ENCODE measurements at regions not wholly inside any gene's neighbourhood (a gene's known extent, or its start where the extent isn't known, plus 50 kb on each side); places are given as distances from the start of the nearest gene placed in this dataset.

GRCh38 chr16:86151239-86151851 is 252.4 kb downstream of the IRF8 start:
- Mint-ChIP-seq H3K4me3 (no peak overlapping the region), H3K36me3 (no peaks in the 10 kb centered on the region), H3K9me3 (no peaks in the 10 kb centered on the region), H3K4me1 (no peaks in the 10 kb centered on the region), H3K27ac (no peak overlapping the region), H3K27me3 (peaks cover 12% of the 10 kb centered on the region)
- ATAC-seq (ENCODE audit: low read depth) (no peak), DNase-seq (ENCODE audit: low spot score in 2 of 2) (no peak)

DNA sequence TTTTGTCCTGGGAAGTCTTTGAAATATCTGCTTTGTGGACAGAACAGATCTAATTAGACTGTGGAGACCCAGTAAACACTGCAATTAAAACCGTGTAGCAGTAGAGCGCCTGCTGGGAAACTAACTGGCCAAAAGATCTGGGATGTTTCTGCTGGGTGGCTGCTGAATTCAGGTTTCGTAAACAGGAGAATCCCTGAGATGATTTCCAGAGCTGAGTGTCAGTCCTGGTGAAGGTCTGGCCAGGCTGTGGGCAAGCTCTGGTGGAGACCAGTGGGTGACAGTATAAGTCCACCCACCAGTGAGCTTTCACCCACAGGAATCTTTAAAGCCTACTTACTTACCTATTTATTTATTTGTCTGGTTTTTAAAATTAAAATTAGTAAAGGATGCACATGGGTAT is 257.2 kb downstream of the IRF8 start:
- Mint-ChIP-seq H3K9me3 (no peaks in the 10 kb centered on the region), H3K4me1 (peaks cover 3% of the 10 kb centered on the region), H3K4me3 (no peak overlapping the region), H3K27ac (no peak overlapping the region), H3K27me3 (peaks cover 10% of the 10 kb centered on the region), H3K36me3 (peaks cover 1% of the 10 kb centered on the region)
- ATAC-seq (ENCODE audit: low read depth) (no peak), DNase-seq (ENCODE audit: low spot score in 2 of 2) (no peak)

DNA sequence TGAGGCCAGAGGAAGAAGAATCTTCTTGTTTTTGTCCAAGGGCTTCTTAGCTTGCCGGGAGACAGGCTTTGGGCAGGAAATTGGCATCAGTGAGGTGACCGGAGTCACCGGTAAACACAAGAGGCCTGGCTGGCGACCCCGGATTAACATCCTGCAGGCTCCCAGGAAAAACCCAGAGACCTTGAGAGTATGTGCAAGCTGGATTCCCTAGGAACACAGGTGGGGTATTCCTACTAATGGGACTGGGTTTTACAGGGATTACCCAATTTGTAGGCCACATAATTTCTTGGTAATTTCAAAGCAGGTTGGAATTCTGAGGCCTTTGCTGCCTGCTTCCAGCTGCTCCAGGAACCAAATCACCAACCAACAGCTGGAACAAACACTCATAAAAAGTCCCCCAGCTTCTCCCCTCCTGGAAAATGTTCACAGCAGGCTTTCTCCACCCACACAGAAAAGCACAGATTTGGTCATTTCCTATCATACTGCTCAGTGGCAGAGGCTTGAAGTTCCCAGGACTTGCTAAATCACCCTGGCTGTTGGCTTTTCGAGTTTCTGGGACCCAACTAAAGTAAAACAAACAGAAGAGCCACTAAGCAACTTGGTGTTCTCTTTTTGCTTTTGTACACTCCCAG is 258.8 kb downstream of the IRF8 start:
- Mint-ChIP-seq H3K9me3 (no peaks in the 10 kb centered on the region), H3K4me3 (no peak overlapping the region), H3K36me3 (peaks cover 1% of the 10 kb centered on the region), H3K4me1 (peaks cover 3% of the 10 kb centered on the region), H3K27ac (no peak overlapping the region), H3K27me3 (peaks cover 11% of the 10 kb centered on the region)
- ATAC-seq (ENCODE audit: low read depth) (no peak), DNase-seq (ENCODE audit: low spot score in 2 of 2) (no peak)

DNA sequence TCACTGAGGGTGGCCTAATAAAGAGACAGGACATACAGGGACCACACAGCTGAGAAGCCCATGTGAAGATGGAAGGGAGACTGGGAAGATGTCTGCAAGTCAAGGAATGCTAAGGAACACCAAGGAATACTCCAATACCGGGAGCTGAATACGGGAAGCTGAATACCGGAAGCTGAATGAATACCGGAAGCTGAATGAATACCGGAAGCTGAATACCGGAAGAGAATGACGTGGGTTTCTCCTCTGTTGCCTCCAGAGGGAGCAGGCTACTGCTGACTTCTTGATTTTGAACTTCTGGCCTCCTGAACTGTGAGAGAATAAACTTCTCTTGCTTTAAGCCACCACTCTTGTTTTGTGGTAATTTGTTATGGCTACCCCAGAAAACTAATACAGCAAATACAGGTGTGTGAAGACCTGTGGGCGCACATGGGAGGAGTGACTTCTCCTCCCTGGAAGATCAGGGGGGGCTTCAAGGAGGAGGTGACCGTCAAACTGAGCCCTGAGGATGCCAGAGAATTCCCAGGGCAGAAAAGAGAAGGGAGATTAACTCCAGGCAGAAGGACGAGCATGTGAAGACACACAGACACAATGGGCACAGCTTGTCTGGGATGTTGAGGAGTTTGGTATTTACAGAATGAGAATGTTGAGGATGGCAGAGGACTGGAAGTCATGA is 259.9 kb downstream of the IRF8 start:
- peaks cover 3% of the 10 kb centered on the region for H3K4me1 Mint-ChIP-seq
- no peak overlapping the region for H3K27ac Mint-ChIP-seq
- H3K9me3 Mint-ChIP-seq: no peaks in the 10 kb centered on the region
- ATAC-seq (ENCODE audit: low read depth): no peak
- no peak overlapping the region for H3K4me3 Mint-ChIP-seq
- DNase-seq (ENCODE audit: low spot score in 2 of 2): no peak
- H3K36me3 Mint-ChIP-seq: peaks cover 1% of the 10 kb centered on the region
- peaks cover 8% of the 10 kb centered on the region for H3K27me3 Mint-ChIP-seq

DNA sequence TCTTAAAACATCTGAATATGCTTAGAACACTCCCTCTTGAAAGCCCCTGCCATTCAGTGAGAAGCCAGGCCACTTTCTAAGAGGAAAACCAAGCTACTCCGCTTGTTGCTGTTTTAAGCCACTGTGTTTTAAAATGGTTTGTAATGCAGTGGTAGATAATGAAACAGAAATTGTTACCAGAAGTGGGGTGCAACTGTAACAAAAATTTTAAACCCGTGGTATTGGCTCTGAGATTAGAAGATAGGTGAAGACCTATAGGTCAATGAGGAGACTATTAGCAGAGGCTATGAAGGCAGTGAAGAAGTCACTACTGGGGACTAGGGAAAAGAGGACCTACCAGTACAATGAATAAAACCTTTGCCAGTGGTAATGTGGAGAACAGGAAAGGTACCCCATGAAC is 266.5 kb downstream of the IRF8 start:
- Mint-ChIP-seq H3K27ac (no peak overlapping the region), H3K36me3 (peaks cover 3% of the 10 kb centered on the region), H3K4me1 (no peaks in the 10 kb centered on the region), H3K4me3 (no peak overlapping the region), H3K27me3 (peaks cover 8% of the 10 kb centered on the region), H3K9me3 (peaks cover 7% of the 10 kb centered on the region)
- ATAC-seq (ENCODE audit: low read depth) (no peak), DNase-seq (ENCODE audit: low spot score in 2 of 2) (no peak)

DNA sequence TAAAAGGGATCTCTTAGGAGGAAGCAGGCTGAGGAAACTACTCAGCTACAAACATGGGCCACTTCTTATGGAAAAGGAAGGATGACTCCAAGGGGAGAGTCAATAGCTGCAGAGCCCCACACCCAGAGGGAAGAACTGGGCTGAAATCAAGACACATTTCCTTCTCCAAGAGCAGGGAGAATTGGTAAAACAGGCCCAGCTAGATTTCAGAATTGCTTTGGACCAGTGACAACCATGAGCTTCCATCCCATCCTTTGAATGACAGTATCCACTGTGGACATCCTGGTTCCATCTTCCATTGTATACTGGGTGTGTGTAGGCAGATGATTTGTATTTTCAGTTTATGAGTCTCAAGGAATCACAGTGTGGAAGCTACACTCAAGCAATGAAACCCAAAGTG is 267.5 kb downstream of the IRF8 start:
- DNase-seq (ENCODE audit: low spot score in 2 of 2) (no peak), ATAC-seq (ENCODE audit: low read depth) (no peak)
- H3K9me3 Mint-ChIP-seq: peaks cover 7% of the 10 kb centered on the region
- peaks cover 3% of the 10 kb centered on the region for H3K36me3 Mint-ChIP-seq
- H3K27me3 Mint-ChIP-seq: peaks cover 11% of the 10 kb centered on the region
- H3K4me3 Mint-ChIP-seq: no peak overlapping the region
- no peaks in the 10 kb centered on the region for H3K4me1 Mint-ChIP-seq
- H3K27ac Mint-ChIP-seq: no peak overlapping the region

- peaks cover 8% of the 10 kb centered on the region for H3K27me3 Mint-ChIP-seq
- ATAC-seq (ENCODE audit: low read depth) (no peak), DNase-seq (ENCODE audit: low spot score in 2 of 2) (no peak)
- no peak overlapping the region for H3K4me3 Mint-ChIP-seq
- no peaks in the 10 kb centered on the region for H3K4me1 Mint-ChIP-seq
- peaks cover 3% of the 10 kb centered on the region for H3K36me3 Mint-ChIP-seq
- H3K27ac Mint-ChIP-seq: no peak overlapping the region
- H3K9me3 Mint-ChIP-seq: peaks cover 7% of the 10 kb centered on the region
Observed at GRCh38 chr16:86167061-86167460, 268.1 kb downstream of the IRF8 start.

- Mint-ChIP-seq H3K36me3 (peaks cover under 1% of the 10 kb centered on the region), H3K4me3 (no peak overlapping the region), H3K4me1 (no peaks in the 10 kb centered on the region), H3K27me3 (peaks cover 10% of the 10 kb centered on the region), H3K9me3 (peaks cover under 1% of the 10 kb centered on the region), H3K27ac (no peak overlapping the region)
- DNase-seq (ENCODE audit: low spot score in 2 of 2) (no peak), ATAC-seq (ENCODE audit: low read depth) (no peak)
Observed at GRCh38 chr16:86170720-86171119, 271.8 kb downstream of the IRF8 start.

- no peak overlapping the region for H3K4me3 Mint-ChIP-seq
- ATAC-seq (ENCODE audit: low read depth): no peak
Observed at GRCh38 chr16:86171329-86171728, 272.4 kb downstream of the IRF8 start.

GRCh38 chr16:86175816-86176215 is 276.9 kb downstream of the IRF8 start:
- Mint-ChIP-seq H3K27ac (no peak overlapping the region), H3K36me3 (no peaks in the 10 kb centered on the region), H3K4me1 (no peaks in the 10 kb centered on the region), H3K27me3 (peaks cover 14% of the 10 kb centered on the region), H3K9me3 (peaks cover 1% of the 10 kb centered on the region), H3K4me3 (no peak overlapping the region)
- ATAC-seq (ENCODE audit: low read depth) (no peak), DNase-seq (ENCODE audit: low spot score in 2 of 2) (no peak)

More at GRCh38 chr16:86171329-86171728, 272.4 kb downstream of the IRF8 start:
- Mint-ChIP-seq H3K27ac (no peak overlapping the region), H3K9me3 (peaks cover under 1% of the 10 kb centered on the region), H3K36me3 (no peaks in the 10 kb centered on the region), H3K4me1 (no peaks in the 10 kb centered on the region), H3K27me3 (peaks cover 10% of the 10 kb centered on the region)
- no peak for DNase-seq (ENCODE audit: low spot score in 2 of 2)

DNA sequence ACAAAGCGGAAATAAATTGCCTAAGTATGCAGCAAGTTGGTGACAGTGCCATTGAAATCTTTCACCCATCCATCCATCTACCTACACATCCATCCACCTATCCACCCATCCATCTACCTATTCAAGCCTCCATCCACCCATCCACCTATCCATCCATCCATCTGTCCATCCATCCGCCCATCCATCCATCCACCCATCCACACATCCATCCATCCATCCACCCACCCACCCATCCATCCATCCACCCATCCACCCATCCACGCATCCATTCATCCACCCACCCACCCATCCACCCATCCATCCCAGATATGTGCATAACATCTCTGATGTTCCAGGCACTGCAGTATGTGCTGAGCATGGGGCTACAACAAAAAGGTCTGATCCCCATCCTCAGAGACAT is 277.5 kb downstream of the IRF8 start:
- H3K27me3 Mint-ChIP-seq: peaks cover 12% of the 10 kb centered on the region
- H3K27ac Mint-ChIP-seq: no peak overlapping the region
- DNase-seq (ENCODE audit: low spot score in 2 of 2) (no peak), ATAC-seq (ENCODE audit: low read depth) (no peak)
- peaks cover 1% of the 10 kb centered on the region for H3K9me3 Mint-ChIP-seq
- H3K4me3 Mint-ChIP-seq: no peak overlapping the region
- no peaks in the 10 kb centered on the region for H3K4me1 Mint-ChIP-seq
- no peaks in the 10 kb centered on the region for H3K36me3 Mint-ChIP-seq

- H3K4me3 Mint-ChIP-seq: no peak overlapping the region
- no peak for DNase-seq (ENCODE audit: low spot score in 2 of 2)
- no peak for ATAC-seq (ENCODE audit: low read depth)
- H3K9me3 Mint-ChIP-seq: peaks cover 1% of the 10 kb centered on the region
- no peaks in the 10 kb centered on the region for H3K36me3 Mint-ChIP-seq
- peaks cover 5% of the 10 kb centered on the region for H3K27me3 Mint-ChIP-seq
- no peaks in the 10 kb centered on the region for H3K4me1 Mint-ChIP-seq
- H3K27ac Mint-ChIP-seq: no peak overlapping the region
Observed at GRCh38 chr16:86180244-86180643, 281.3 kb downstream of the IRF8 start.

- no peak for DNase-seq (ENCODE audit: low spot score in 2 of 2)
- no peak for ATAC-seq (ENCODE audit: low read depth)
- peaks cover 1% of the 10 kb centered on the region for H3K9me3 Mint-ChIP-seq
- H3K27me3 Mint-ChIP-seq: peaks cover 5% of the 10 kb centered on the region
- no peaks in the 10 kb centered on the region for H3K36me3 Mint-ChIP-seq
- no peak overlapping the region for H3K4me3 Mint-ChIP-seq
- H3K27ac Mint-ChIP-seq: no peak overlapping the region
- H3K4me1 Mint-ChIP-seq: no peaks in the 10 kb centered on the region
Observed at GRCh38 chr16:86180780-86181179, 281.8 kb downstream of the IRF8 start.

DNA sequence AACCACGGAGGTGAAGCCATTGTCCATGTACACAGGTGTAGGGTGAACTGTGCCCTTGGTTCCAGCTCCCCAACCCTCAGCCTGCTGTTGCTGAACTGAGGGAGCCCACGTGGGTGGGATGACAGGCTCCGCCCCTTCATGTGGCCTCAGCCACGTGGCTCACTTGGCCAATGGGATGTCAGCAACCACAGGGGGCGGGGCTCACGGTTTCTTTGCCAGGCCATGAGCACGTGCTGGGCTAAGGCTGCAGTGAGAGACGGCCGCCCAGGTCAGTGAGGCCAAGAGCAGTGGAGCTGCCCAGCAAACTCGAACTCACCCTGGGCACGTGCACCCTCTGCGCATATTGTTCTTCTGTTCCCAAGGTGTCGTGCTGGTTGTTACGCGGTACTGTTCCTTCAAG is 282.6 kb downstream of the IRF8 start:
- ATAC-seq (ENCODE audit: low read depth) (no peak), DNase-seq (ENCODE audit: low spot score in 2 of 2) (no peak)
- H3K36me3 Mint-ChIP-seq: no peaks in the 10 kb centered on the region
- no peaks in the 10 kb centered on the region for H3K9me3 Mint-ChIP-seq
- H3K27me3 Mint-ChIP-seq: peaks cover 2% of the 10 kb centered on the region
- no peak overlapping the region for H3K27ac Mint-ChIP-seq
- no peaks in the 10 kb centered on the region for H3K4me1 Mint-ChIP-seq
- H3K4me3 Mint-ChIP-seq: no peak overlapping the region

DNA sequence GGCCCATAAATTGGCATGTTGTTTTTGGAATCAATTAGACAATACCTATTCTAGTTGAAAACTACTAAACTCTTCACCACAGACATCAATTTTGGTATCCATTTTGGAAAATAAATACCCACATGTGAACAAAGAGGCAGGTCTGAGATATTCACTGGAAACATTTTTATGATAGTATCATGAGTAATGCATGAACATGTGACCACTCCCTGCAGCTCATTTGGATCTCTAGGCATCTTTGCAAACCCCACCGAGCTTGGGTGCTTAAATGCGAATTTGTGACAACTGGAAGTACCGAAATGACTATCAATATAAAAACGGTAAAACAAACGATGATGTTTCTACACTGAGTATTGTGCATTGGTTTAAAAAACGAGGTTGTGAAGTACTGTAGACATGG is 285.2 kb downstream of the IRF8 start:
- Mint-ChIP-seq H3K36me3 (no peaks in the 10 kb centered on the region), H3K27me3 (no peaks in the 10 kb centered on the region), H3K4me1 (no peaks in the 10 kb centered on the region), H3K27ac (no peak overlapping the region), H3K4me3 (no peak overlapping the region), H3K9me3 (no peaks in the 10 kb centered on the region)
- ATAC-seq (ENCODE audit: low read depth) (no peak), DNase-seq (ENCODE audit: low spot score in 2 of 2) (no peak)

All from memory B cell (primary cell).